ENCODE measurements at regions not wholly inside any gene's neighbourhood (a gene's known extent, or its start where the extent isn't known, plus 50 kb on each side); places are given as distances from the start of the nearest gene placed in this dataset.

GRCh38 chr9:129400971-129401622, 219.8 kb downstream of the C9orf50 start:
- TF ChIP-seq CTCF (IDR thresholded peaks at IDR 0.05) (no peak), POLR2A (IDR thresholded peaks at IDR 0.05) (no peak)

All from heart left ventricle (tissue), 13 donors.